ENCODE measurements at regions not wholly inside any gene's neighbourhood (a gene's known extent, or its start where the extent isn't known, plus 50 kb on each side); places are given as distances from the start of the nearest gene placed in this dataset.

DNA sequence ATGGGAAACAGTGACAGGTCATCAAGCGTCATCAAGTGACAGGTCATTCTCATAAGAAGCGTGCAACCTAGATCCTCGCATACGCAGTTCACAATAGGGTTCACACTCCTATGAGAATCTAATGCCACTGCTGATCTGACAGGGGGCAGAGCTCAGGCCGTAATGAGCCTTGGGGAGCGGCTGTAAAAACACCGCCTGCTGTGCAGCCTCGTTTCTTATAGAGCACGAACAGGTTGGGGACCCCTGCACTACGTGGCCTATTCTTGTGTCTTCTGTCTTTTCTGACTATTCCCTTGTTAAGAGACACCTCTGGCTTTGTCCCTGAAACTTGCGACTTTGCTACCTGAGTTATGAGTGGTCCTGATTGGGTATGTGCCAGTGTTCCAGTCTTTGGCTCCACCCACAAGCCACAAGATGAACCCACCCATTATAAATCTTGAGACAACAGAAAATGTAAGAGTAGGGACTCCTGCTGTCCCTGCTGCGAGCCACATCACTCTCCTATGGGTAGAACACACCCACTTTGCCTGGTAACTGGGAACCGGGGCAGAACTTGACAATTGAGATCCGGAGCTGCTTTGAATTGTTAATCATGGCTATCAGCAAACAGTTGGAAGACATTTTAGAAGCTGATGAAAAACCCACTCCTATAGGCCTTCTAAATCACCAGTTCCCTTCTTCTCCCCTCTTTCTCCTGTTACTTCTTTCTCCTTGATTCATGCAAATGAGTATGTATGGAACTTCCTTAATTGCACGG, 55.8 kb upstream of the EXOC4 start:
- H3K4me3 ChIP-seq (replicated peaks in 1 of 3; ENCODE audit: insufficient read depth in 1 of 3, low read depth in 2 of 3, low read length in 3 of 3), result no peak overlapping the region
- H3K27ac ChIP-seq (ENCODE audit: extremely low read length, insufficient read depth, low read length), result no peak overlapping the region
- no peaks in the 10 kb centered on the region for H3K9me3 ChIP-seq (ENCODE audit: low read length)
- FAIRE-seq (no peak), DNase-seq (ENCODE audit: low spot score) (no peak), ATAC-seq (no peak)
- H3K27me3 ChIP-seq (ENCODE audit: control insufficient read depth in 1 of 2, insufficient read depth in 2 of 2, low read length in 2 of 2), result no peaks in the 10 kb centered on the region
- H3K36me3 ChIP-seq (replicated peaks in 1 of 2; ENCODE audit: control insufficient read depth in 1 of 2, insufficient read depth in 2 of 2, low read length in 2 of 2), result no peaks in the 10 kb centered on the region
- CTCF ChIA-PET (ENCODE audit: low intra/inter-chr PET ratio, low total read pairs), result no interaction called here
- intact Hi-C loops (cut with micrococcal nuclease; ENCODE audit: unreplicated experiment) (no loop called here), in situ Hi-C loops (cut with HindIII; ENCODE audit: extremely low pct_ligation_motif_present, low pct_unique_long_range_greater_than_20kb) (no loop called here)
- H3K79me2 ChIP-seq (ENCODE audit: insufficient read depth, low read length), result no peaks in the 10 kb centered on the region
- no peak for TF ChIP-seq AHR (CRISPR knock-in tag; IDR thresholded peaks at IDR 0.05)
- TF ChIP-seq KAT8 (CRISPR knock-in tag; IDR thresholded peaks at IDR 0.05), result no peak
- TF ChIP-seq, protein P1, sequence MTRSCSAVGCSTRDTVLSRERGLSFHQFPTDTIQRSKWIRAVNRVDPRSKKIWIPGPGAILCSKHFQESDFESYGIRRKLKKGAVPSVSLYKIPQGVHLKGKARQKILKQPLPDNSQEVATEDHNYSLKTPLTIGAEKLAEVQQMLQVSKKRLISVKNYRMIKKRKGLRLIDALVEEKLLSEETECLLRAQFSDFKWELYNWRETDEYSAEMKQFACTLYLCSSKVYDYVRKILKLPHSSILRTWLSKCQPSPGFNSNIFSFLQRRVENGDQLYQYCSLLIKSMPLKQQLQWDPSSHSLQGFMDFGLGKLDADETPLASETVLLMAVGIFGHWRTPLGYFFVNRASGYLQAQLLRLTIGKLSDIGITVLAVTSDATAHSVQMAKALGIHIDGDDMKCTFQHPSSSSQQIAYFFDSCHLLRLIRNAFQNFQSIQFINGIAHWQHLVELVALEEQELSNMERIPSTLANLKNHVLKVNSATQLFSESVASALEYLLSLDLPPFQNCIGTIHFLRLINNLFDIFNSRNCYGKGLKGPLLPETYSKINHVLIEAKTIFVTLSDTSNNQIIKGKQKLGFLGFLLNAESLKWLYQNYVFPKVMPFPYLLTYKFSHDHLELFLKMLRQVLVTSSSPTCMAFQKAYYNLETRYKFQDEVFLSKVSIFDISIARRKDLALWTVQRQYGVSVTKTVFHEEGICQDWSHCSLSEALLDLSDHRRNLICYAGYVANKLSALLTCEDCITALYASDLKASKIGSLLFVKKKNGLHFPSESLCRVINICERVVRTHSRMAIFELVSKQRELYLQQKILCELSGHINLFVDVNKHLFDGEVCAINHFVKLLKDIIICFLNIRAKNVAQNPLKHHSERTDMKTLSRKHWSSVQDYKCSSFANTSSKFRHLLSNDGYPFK (CRISPR knock-in tag; IDR thresholded peaks at IDR 0.05; ENCODE audit: borderline replicate concordance), result no peak
- 45% methylated on average over 15 of the region's 15 CpGs for WGBS (ENCODE audit: low lambda C conversion rate)
- no TSS peak for BruUV-seq (replicated peaks)
- H3K9ac ChIP-seq (ENCODE audit: insufficient read depth, low read depth, low read length), result no peak overlapping the region
- H4K20me1 ChIP-seq (ENCODE audit: insufficient read depth, low read length), result no peaks in the 10 kb centered on the region
- no peak overlapping the region for H3K4me2 ChIP-seq (ENCODE audit: low read depth, low read length)
- POLR2A ChIA-PET, result no interaction called here
- H3K4me1 ChIP-seq (ENCODE audit: insufficient read depth, low read length), result no peaks in the 10 kb centered on the region
- no peak overlapping the region for H2AFZ ChIP-seq (ENCODE audit: low read length)

DNA sequence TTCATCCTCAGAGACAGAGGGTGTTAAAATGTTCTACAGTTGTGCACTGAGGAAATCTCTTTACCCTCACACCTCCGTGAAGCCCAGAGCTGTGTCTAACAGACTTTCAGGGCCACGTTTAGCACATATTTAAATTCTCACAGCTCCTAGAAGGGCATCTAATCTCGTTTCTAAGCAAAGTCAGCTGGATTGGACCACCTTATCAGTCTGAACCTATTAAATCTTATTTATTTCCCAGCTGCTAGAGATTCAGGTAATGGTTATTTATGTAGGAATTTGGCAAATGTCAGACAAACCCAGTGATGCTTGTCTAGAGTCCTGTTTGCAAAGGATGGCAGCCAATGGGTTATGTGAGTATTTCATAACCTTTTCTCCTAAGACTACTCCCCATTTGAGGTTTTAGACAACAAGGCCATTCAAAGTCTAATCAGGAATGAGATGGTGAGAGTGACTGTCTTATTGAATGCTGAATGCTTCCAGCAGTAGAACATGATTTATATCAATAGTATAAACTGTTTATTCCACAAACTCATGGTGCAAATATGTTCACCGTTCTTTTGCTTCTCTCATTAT, 54.8 kb upstream of the EXOC4 start:
- Histone ChIP-seq H4K20me1 (ENCODE audit: insufficient read depth, low read length) (no peaks in the 10 kb centered on the region), H3K36me3 (replicated peaks in 1 of 2; ENCODE audit: control insufficient read depth in 1 of 2, insufficient read depth in 2 of 2, low read length in 2 of 2) (no peaks in the 10 kb centered on the region), H3K4me2 (ENCODE audit: low read depth, low read length) (no peak overlapping the region), H3K27ac (ENCODE audit: extremely low read length, insufficient read depth, low read length) (no peak overlapping the region), H3K27me3 (ENCODE audit: control insufficient read depth in 1 of 2, insufficient read depth in 2 of 2, low read length in 2 of 2) (no peaks in the 10 kb centered on the region), H3K4me1 (ENCODE audit: insufficient read depth, low read length) (no peaks in the 10 kb centered on the region), H3K4me3 (replicated peaks in 1 of 3; ENCODE audit: insufficient read depth in 1 of 3, low read depth in 2 of 3, low read length in 3 of 3) (no peak overlapping the region), H3K79me2 (ENCODE audit: insufficient read depth, low read length) (no peaks in the 10 kb centered on the region), H3K9me3 (ENCODE audit: low read length) (no peaks in the 10 kb centered on the region), H3K9ac (ENCODE audit: insufficient read depth, low read depth, low read length) (no peak overlapping the region), H2AFZ (ENCODE audit: low read length) (no peak overlapping the region)
- no peak for ATAC-seq
- no peak for FAIRE-seq
- DNase-seq (ENCODE audit: low spot score), result no peak
- TF ChIP-seq KAT8 (CRISPR knock-in tag; IDR thresholded peaks at IDR 0.05) (no peak), ZNF704 (CRISPR knock-in tag; IDR thresholded peaks at IDR 0.05; ENCODE audit: borderline replicate concordance) (no peak), HBP1 (CRISPR knock-in tag; IDR thresholded peaks at IDR 0.05; ENCODE audit: low read depth) (no peak), ZFAT (CRISPR knock-in tag; conservative IDR thresholded peaks at IDR 0.05) (no peak)
- TF ChIP-seq, protein P2, sequence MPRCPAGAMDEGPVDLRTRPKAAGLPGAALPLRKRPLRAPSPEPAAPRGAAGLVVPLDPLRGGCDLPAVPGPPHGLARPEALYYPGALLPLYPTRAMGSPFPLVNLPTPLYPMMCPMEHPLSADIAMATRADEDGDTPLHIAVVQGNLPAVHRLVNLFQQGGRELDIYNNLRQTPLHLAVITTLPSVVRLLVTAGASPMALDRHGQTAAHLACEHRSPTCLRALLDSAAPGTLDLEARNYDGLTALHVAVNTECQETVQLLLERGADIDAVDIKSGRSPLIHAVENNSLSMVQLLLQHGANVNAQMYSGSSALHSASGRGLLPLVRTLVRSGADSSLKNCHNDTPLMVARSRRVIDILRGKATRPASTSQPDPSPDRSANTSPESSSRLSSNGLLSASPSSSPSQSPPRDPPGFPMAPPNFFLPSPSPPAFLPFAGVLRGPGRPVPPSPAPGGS (CRISPR knock-in tag; IDR thresholded peaks at IDR 0.05), result no peak
- POLR2A ChIA-PET, result no interaction called here
- BruUV-seq (replicated peaks), result no TSS peak
- CTCF ChIA-PET (ENCODE audit: low intra/inter-chr PET ratio, low total read pairs), result no interaction called here
- in situ Hi-C loops (cut with HindIII; ENCODE audit: extremely low pct_ligation_motif_present, low pct_unique_long_range_greater_than_20kb) (no loop called here), intact Hi-C loops (cut with micrococcal nuclease; ENCODE audit: unreplicated experiment) (no loop called here)
- 1% methylated on average over 4 of the region's 4 CpGs for WGBS (ENCODE audit: low lambda C conversion rate)

Data from HepG2 (cell line).